ENCODE measurements at regions not wholly inside any gene's neighbourhood (a gene's known extent, or its start where the extent isn't known, plus 50 kb on each side); places are given as distances from the start of the nearest gene placed in this dataset.

- H3K4me3 ChIP-seq (ENCODE audit: low read length), result no peak overlapping the region
- no peaks in the 10 kb centered on the region for H3K27me3 Mint-ChIP-seq
Observed at GRCh38 chr4:65968831-65969558, 298.7 kb upstream of the EPHA5 start.

GRCh38 chr4:65960751-65961150 is 290.5 kb upstream of the EPHA5 start:
- no peak for DNase-seq

More at GRCh38 chr4:65968831-65969558, 298.7 kb upstream of the EPHA5 start:
- H3K9me3 Mint-ChIP-seq, result peaks cover 0 to 15% (median 2%) of the 10 kb centered on the region in 5 donors
- no peak for DNase-seq
- no peaks in the 10 kb centered on the region for H3K9me3 ChIP-seq (ENCODE audit: low read length)
- H3K36me3 ChIP-seq (ENCODE audit: insufficient read depth, low read length), result no peaks in the 10 kb centered on the region
- no peaks in the 10 kb centered on the region for H3K4me1 Mint-ChIP-seq
- ChIA-PET CTCF (no interaction called here), POLR2A (no interaction called here)
- H3K27ac Mint-ChIP-seq, result no peak overlapping the region
- no peaks in the 10 kb centered on the region for H3K36me3 Mint-ChIP-seq
- H3K27ac ChIP-seq (ENCODE audit: low read depth, low read length), result no peak overlapping the region
- no peak overlapping the region for H3K4me3 Mint-ChIP-seq
- H3K27me3 ChIP-seq (ENCODE audit: insufficient read depth, low read length, poor library complexity, severe bottlenecking), result no peaks in the 10 kb centered on the region
- H3K4me1 ChIP-seq (ENCODE audit: insufficient read depth, low read length), result no peaks in the 10 kb centered on the region

GRCh38 chr4:65954416-65954815 is 284.1 kb upstream of the EPHA5 start:
- Histone ChIP-seq H3K4me1 (ENCODE audit: insufficient read depth, low read length) (no peaks in the 10 kb centered on the region), H3K27me3 (ENCODE audit: insufficient read depth, low read length, poor library complexity, severe bottlenecking) (no peaks in the 10 kb centered on the region), H3K27ac (ENCODE audit: low read depth, low read length) (no peak overlapping the region), H3K4me3 (ENCODE audit: low read length) (no peak overlapping the region), H3K36me3 (ENCODE audit: insufficient read depth, low read length) (no peaks in the 10 kb centered on the region), H3K9me3 (ENCODE audit: low read length) (no peaks in the 10 kb centered on the region)
- H3K9me3 Mint-ChIP-seq, result peaks cover 1 to 21% (median 6%) of the 10 kb centered on the region in 5 donors
- H3K36me3 Mint-ChIP-seq, result no peaks in the 10 kb centered on the region
- no peak overlapping the region for H3K27ac Mint-ChIP-seq
- ChIA-PET CTCF (no interaction called here), POLR2A (no interaction called here)
- H3K4me1 Mint-ChIP-seq, result no peaks in the 10 kb centered on the region
- DNase-seq, result no peak
- no peaks in the 10 kb centered on the region for H3K27me3 Mint-ChIP-seq
- H3K4me3 Mint-ChIP-seq, result no peak overlapping the region

More at GRCh38 chr4:65960751-65961150, 290.5 kb upstream of the EPHA5 start:
- peaks cover 3 to 39% (median 7%) of the 10 kb centered on the region in 5 donors for H3K9me3 Mint-ChIP-seq
- Histone ChIP-seq H3K9me3 (ENCODE audit: low read length) (no peaks in the 10 kb centered on the region), H3K27ac (ENCODE audit: low read depth, low read length) (no peak overlapping the region), H3K36me3 (ENCODE audit: insufficient read depth, low read length) (no peaks in the 10 kb centered on the region), H3K4me3 (ENCODE audit: low read length) (no peak overlapping the region), H3K4me1 (ENCODE audit: insufficient read depth, low read length) (no peaks in the 10 kb centered on the region), H3K27me3 (ENCODE audit: insufficient read depth, low read length, poor library complexity, severe bottlenecking) (no peaks in the 10 kb centered on the region)
- CTCF ChIA-PET, result no interaction called here
- POLR2A ChIA-PET, result no interaction called here
- no peaks in the 10 kb centered on the region for H3K27me3 Mint-ChIP-seq
- H3K4me3 Mint-ChIP-seq, result no peak overlapping the region
- no peak overlapping the region for H3K27ac Mint-ChIP-seq
- no peaks in the 10 kb centered on the region for H3K4me1 Mint-ChIP-seq
- no peaks in the 10 kb centered on the region for H3K36me3 Mint-ChIP-seq

GRCh38 chr4:65951177-65951576 is 280.9 kb upstream of the EPHA5 start:
- Mint-ChIP-seq H3K4me1 (no peaks in the 10 kb centered on the region), H3K36me3 (no peaks in the 10 kb centered on the region), H3K27me3 (no peaks in the 10 kb centered on the region), H3K4me3 (no peak overlapping the region), H3K9me3 (peaks cover 0 to 16% (median 6%) of the 10 kb centered on the region in 5 donors), H3K27ac (no peak overlapping the region)
- Histone ChIP-seq H3K4me1 (ENCODE audit: insufficient read depth, low read length) (no peaks in the 10 kb centered on the region), H3K27me3 (ENCODE audit: insufficient read depth, low read length, poor library complexity, severe bottlenecking) (no peaks in the 10 kb centered on the region), H3K4me3 (ENCODE audit: low read length) (no peak overlapping the region), H3K9me3 (ENCODE audit: low read length) (no peaks in the 10 kb centered on the region), H3K27ac (ENCODE audit: low read depth, low read length) (no peak overlapping the region), H3K36me3 (ENCODE audit: insufficient read depth, low read length) (no peaks in the 10 kb centered on the region)
- CTCF ChIA-PET, result no interaction called here
- DNase-seq, result no peak
- POLR2A ChIA-PET, result no interaction called here

GRCh38 chr4:65943076-65943475 is 272.8 kb upstream of the EPHA5 start:
- Mint-ChIP-seq H3K9me3 (peaks cover 0 to 13% (median 3%) of the 10 kb centered on the region in 5 donors), H3K27ac (no peak overlapping the region), H3K4me1 (no peaks in the 10 kb centered on the region), H3K36me3 (no peaks in the 10 kb centered on the region), H3K27me3 (no peaks in the 10 kb centered on the region), H3K4me3 (no peak overlapping the region)
- H3K4me1 ChIP-seq (ENCODE audit: insufficient read depth, low read length), result no peaks in the 10 kb centered on the region
- no peak for DNase-seq
- no peaks in the 10 kb centered on the region for H3K27me3 ChIP-seq (ENCODE audit: insufficient read depth, low read length, poor library complexity, severe bottlenecking)
- CTCF ChIA-PET, result no interaction called here
- H3K9me3 ChIP-seq (ENCODE audit: low read length), result no peaks in the 10 kb centered on the region
- no peaks in the 10 kb centered on the region for H3K36me3 ChIP-seq (ENCODE audit: insufficient read depth, low read length)
- POLR2A ChIA-PET, result no interaction called here
- no peak overlapping the region for H3K27ac ChIP-seq (ENCODE audit: low read depth, low read length)
- H3K4me3 ChIP-seq (ENCODE audit: low read length), result no peak overlapping the region

GRCh38 chr4:65924843-65925242 is 254.6 kb upstream of the EPHA5 start:
- H3K4me1 Mint-ChIP-seq, result no peaks in the 10 kb centered on the region
- ChIA-PET CTCF (no interaction called here), POLR2A (no interaction called here)

GRCh38 chr4:65923616-65924015 is 253.3 kb upstream of the EPHA5 start:
- ChIA-PET POLR2A (no interaction called here), CTCF (no interaction called here)
- Mint-ChIP-seq H3K27me3 (no peaks in the 10 kb centered on the region), H3K9me3 (peaks cover 8 to 14% (median 9%) of the 10 kb centered on the region in 5 donors), H3K4me3 (no peak overlapping the region), H3K27ac (no peak overlapping the region), H3K4me1 (no peaks in the 10 kb centered on the region), H3K36me3 (no peaks in the 10 kb centered on the region)
- Histone ChIP-seq H3K27me3 (ENCODE audit: insufficient read depth, low read length, poor library complexity, severe bottlenecking) (no peaks in the 10 kb centered on the region), H3K4me1 (ENCODE audit: insufficient read depth, low read length) (no peaks in the 10 kb centered on the region), H3K9me3 (ENCODE audit: low read length) (no peaks in the 10 kb centered on the region), H3K36me3 (ENCODE audit: insufficient read depth, low read length) (no peaks in the 10 kb centered on the region), H3K27ac (ENCODE audit: low read depth, low read length) (no peak overlapping the region), H3K4me3 (ENCODE audit: low read length) (no peak overlapping the region)
- no peak for DNase-seq

More at GRCh38 chr4:65924843-65925242, 254.6 kb upstream of the EPHA5 start:
- Histone ChIP-seq H3K4me1 (ENCODE audit: insufficient read depth, low read length) (no peaks in the 10 kb centered on the region), H3K27ac (ENCODE audit: low read depth, low read length) (no peak overlapping the region), H3K36me3 (ENCODE audit: insufficient read depth, low read length) (no peaks in the 10 kb centered on the region), H3K9me3 (ENCODE audit: low read length) (no peaks in the 10 kb centered on the region), H3K4me3 (ENCODE audit: low read length) (no peak overlapping the region), H3K27me3 (ENCODE audit: insufficient read depth, low read length, poor library complexity, severe bottlenecking) (no peaks in the 10 kb centered on the region)
- DNase-seq, result no peak
- H3K4me3 Mint-ChIP-seq, result no peak overlapping the region
- H3K9me3 Mint-ChIP-seq, result peaks cover 8 to 14% (median 9%) of the 10 kb centered on the region in 5 donors
- no peaks in the 10 kb centered on the region for H3K27me3 Mint-ChIP-seq
- H3K27ac Mint-ChIP-seq, result no peak overlapping the region
- no peaks in the 10 kb centered on the region for H3K36me3 Mint-ChIP-seq

GRCh38 chr4:65921180-65921579 is 250.9 kb upstream of the EPHA5 start:
- H3K9me3 Mint-ChIP-seq, result peaks cover 7 to 15% (median 13%) of the 10 kb centered on the region in 5 donors

More at GRCh38 chr4:65921180-65921579, 250.9 kb upstream of the EPHA5 start:
- H3K27ac Mint-ChIP-seq, result no peak overlapping the region
- H3K4me1 Mint-ChIP-seq, result no peaks in the 10 kb centered on the region
- CTCF ChIA-PET, result no interaction called here
- H3K4me3 Mint-ChIP-seq, result no peak overlapping the region
- no peaks in the 10 kb centered on the region for H3K36me3 Mint-ChIP-seq
- DNase-seq, result no peak
- H3K4me1 ChIP-seq (ENCODE audit: insufficient read depth, low read length), result no peaks in the 10 kb centered on the region
- H3K27ac ChIP-seq (ENCODE audit: low read depth, low read length), result no peak overlapping the region
- H3K36me3 ChIP-seq (ENCODE audit: insufficient read depth, low read length), result no peaks in the 10 kb centered on the region
- no peak overlapping the region for H3K4me3 ChIP-seq (ENCODE audit: low read length)
- no peaks in the 10 kb centered on the region for H3K27me3 ChIP-seq (ENCODE audit: insufficient read depth, low read length, poor library complexity, severe bottlenecking)
- H3K9me3 ChIP-seq (ENCODE audit: low read length), result no peaks in the 10 kb centered on the region
- POLR2A ChIA-PET, result no interaction called here
- H3K27me3 Mint-ChIP-seq, result no peaks in the 10 kb centered on the region

Data from CD8-positive, alpha-beta memory T cell (primary cell).